Keratinocyte (primary cell): ENCODE measurements at regions not wholly inside any gene's neighbourhood (a gene's known extent, or its start where the extent isn't known, plus 50 kb on each side); places are given as distances from the start of the nearest gene placed in this dataset.
A peak's percentile ranks its signal among the peaks of the same experiment; 100 is the strongest.

Experiments
- DNase-seq: peaks from one replicate; pipeline ENCODE4 v3.0.0-alpha.2; 2011; ENCODE audit warnings: low read depth, missing footprints, low spot score
- FAIRE-seq: peaks from 2 replicates; lab custom pipeline; 2011; peaks lifted over from hg19 to GRCh38; lab: Jason Lieb, UNC
- H2AFZ ChIP-seq: 2 replicates; pipeline ENCODE4 v1.6.0; 2012; ENCODE audit warnings: low read length, control low read depth, inconsistent platforms; ENCODE audit not compliant: control insufficient read depth
- H3K27ac ChIP-seq: 2 replicates; pipeline ENCODE4 v1.5.1; 2011; ENCODE audit warnings: low read length; ENCODE audit not compliant: control insufficient read depth, insufficient read depth
- H3K27me3 ChIP-seq: 3 replicates; pipeline ENCODE4 v1.6.0; 2011; ENCODE audit warnings: low read length; ENCODE audit not compliant: control insufficient read depth, insufficient read depth; ENCODE audit errors: extremely low read depth
- H3K36me3 ChIP-seq, 2 experiments: 2 replicates in 1 of 2; 3 replicates in 1 of 2; pipeline ENCODE4 v1.5.1; 2011; ENCODE audit warnings: low read length in 2 of 2, mild to moderate bottlenecking in 1 of 2; ENCODE audit not compliant: control insufficient read depth in 2 of 2, insufficient read depth in 2 of 2; ENCODE audit errors: extremely low read depth in 1 of 2
- H3K4me1 ChIP-seq: 3 replicates; pipeline ENCODE4 v1.5.1; 2011; ENCODE audit warnings: low read length; ENCODE audit not compliant: control insufficient read depth, insufficient read depth; ENCODE audit errors: extremely low read depth
- H3K4me2 ChIP-seq: 3 replicates; pipeline ENCODE4 v1.6.0; 2011; ENCODE audit warnings: low read depth, low read length; ENCODE audit not compliant: control insufficient read depth, insufficient read depth; ENCODE audit errors: extremely low read depth
- H3K4me3 ChIP-seq, 3 experiments: fragments of 200-600 bp in 1 of 3; sonication (generic) in 1 of 3; 2 replicates in 2 of 3; 3 replicates in 1 of 3; pipeline ENCODE4 v1.5.1; 2011 to 2016; ENCODE audit warnings: low read length in 3 of 3, mild to moderate bottlenecking in 3 of 3, control low read depth in 2 of 3, inconsistent platforms in 1 of 3, low read depth in 1 of 3, mixed read lengths in 1 of 3, mixed run types in 1 of 3, moderate library complexity in 1 of 3; ENCODE audit not compliant: control insufficient read depth in 2 of 3, insufficient read depth in 2 of 3; ENCODE audit errors: extremely low read depth in 1 of 3
- H3K79me2 ChIP-seq: 2 replicates; pipeline ENCODE4 v1.6.0; 2012; ENCODE audit warnings: low read length; ENCODE audit not compliant: control insufficient read depth, insufficient read depth
- H3K9ac ChIP-seq: 3 replicates; pipeline ENCODE4 v1.6.0; 2011; ENCODE audit warnings: low read length; ENCODE audit not compliant: control insufficient read depth, insufficient read depth; ENCODE audit errors: extremely low read depth
- H3K9me1 ChIP-seq: 3 replicates; pipeline ENCODE4 v1.6.0; 2011; ENCODE audit warnings: low read length; ENCODE audit not compliant: control insufficient read depth, insufficient read depth; ENCODE audit errors: extremely low read depth
- H3K9me3 ChIP-seq: 2 replicates; pipeline ENCODE4 v1.5.1; 2012; ENCODE audit warnings: low read depth, low read length; ENCODE audit not compliant: control insufficient read depth
- H4K20me1 ChIP-seq: 3 replicates; pipeline ENCODE4 v1.6.0; 2011; ENCODE audit warnings: low read length; ENCODE audit not compliant: control insufficient read depth, insufficient read depth; ENCODE audit errors: extremely low read depth
- EZH2 ChIP-seq: IDR thresholded peaks from one replicate; pipeline ENCODE4 v1.6.1; 2012; ENCODE audit warnings: inconsistent platforms, mild to moderate bottlenecking, low read length, moderate library complexity
- dilution Hi-C: fragments of 300-500 bp; cut with MboI; formaldehyde crosslinking; loops from one replicate; pipeline ENCODE4 v1.7.0; 2020; ENCODE audit warnings: low sequenced_read_pairs; ENCODE audit not compliant: extremely low pct_ligation_motif_present
- TF ChIP-seq, protein P1 (sequence below), 3 experiments: IDR thresholded peaks in 1 of 3; conservative IDR thresholded peaks in 1 of 3; optimal IDR thresholded peaks in 1 of 3; 2 replicates in 2 of 3; 3 replicates in 1 of 3; pipeline versions ENCODE3 to v1.5.1; 2011; ENCODE audit warnings: low read length in 3 of 3, mild to moderate bottlenecking in 3 of 3, moderate library complexity in 2 of 3, control low read depth in 1 of 3, inconsistent platforms in 1 of 3; ENCODE audit not compliant: insufficient read depth in 2 of 3; ENCODE audit errors: extremely low read depth in 1 of 3

- TF ChIP-seq EZH2: no peak
- TF ChIP-seq, protein P1, sequence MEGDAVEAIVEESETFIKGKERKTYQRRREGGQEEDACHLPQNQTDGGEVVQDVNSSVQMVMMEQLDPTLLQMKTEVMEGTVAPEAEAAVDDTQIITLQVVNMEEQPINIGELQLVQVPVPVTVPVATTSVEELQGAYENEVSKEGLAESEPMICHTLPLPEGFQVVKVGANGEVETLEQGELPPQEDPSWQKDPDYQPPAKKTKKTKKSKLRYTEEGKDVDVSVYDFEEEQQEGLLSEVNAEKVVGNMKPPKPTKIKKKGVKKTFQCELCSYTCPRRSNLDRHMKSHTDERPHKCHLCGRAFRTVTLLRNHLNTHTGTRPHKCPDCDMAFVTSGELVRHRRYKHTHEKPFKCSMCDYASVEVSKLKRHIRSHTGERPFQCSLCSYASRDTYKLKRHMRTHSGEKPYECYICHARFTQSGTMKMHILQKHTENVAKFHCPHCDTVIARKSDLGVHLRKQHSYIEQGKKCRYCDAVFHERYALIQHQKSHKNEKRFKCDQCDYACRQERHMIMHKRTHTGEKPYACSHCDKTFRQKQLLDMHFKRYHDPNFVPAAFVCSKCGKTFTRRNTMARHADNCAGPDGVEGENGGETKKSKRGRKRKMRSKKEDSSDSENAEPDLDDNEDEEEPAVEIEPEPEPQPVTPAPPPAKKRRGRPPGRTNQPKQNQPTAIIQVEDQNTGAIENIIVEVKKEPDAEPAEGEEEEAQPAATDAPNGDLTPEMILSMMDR (optimal IDR thresholded peaks at IDR 0.05 in 1 of 3, IDR thresholded peaks at IDR 0.05 in 1 of 3, conservative IDR thresholded peaks at IDR 0.05 in 1 of 3; ENCODE audit: extremely low read depth in 1 of 3, insufficient read depth in 2 of 3, low read length in 3 of 3): no peak
- Histone ChIP-seq H2AFZ (peak overlapping the region; percentile 17), H3K79me2 (no peaks in the 10 kb centered on the region), H3K4me1 (peaks cover 23% of the 10 kb centered on the region), H3K4me3 (no peak overlapping the region), H3K27ac (peak overlapping the region; percentile 21), H3K9me3 (peaks cover 3% of the 10 kb centered on the region), H3K9me1 (no peaks in the 10 kb centered on the region), H4K20me1 (no peaks in the 10 kb centered on the region), H3K27me3 (no peaks in the 10 kb centered on the region), H3K9ac (no peak overlapping the region), H3K36me3 (no peaks in the 10 kb centered on the region), H3K4me2 (peak overlapping the region; percentile 54)
- no peak for DNase-seq
- FAIRE-seq: peak; percentile 9
- dilution Hi-C loops: no loop called here
These were observed 294.3 kb upstream of the IGFBP7 start for GRCh38 chr4:57404483-57404882.

DNA sequence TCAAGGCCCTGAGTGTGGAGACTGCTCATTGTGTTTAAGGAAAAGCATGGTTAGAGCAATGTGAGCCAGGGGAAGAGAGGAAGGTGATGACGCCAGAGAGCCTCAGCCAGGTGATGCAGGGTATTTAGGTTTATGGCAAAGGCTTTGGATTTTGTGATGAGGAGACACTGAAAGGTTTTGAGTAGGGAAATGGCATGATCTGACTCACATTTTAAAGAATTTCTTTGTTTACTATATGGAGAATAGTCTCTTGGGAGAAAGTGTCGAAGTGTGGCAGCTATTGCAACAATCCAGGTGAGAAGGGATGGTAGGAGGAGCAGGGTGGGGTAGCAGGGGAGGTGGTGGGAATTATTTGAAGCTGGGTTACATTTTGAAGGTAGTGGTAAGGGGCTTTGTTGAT, 293.4 kb upstream of the IGFBP7 start:
- Histone ChIP-seq H3K4me3 (no peak overlapping the region), H3K4me1 (peaks cover 23% of the 10 kb centered on the region), H2AFZ (peak overlapping the region; percentile 45), H3K9ac (no peak overlapping the region), H3K9me3 (peaks cover 3% of the 10 kb centered on the region), H3K27me3 (no peaks in the 10 kb centered on the region), H4K20me1 (no peaks in the 10 kb centered on the region), H3K9me1 (no peaks in the 10 kb centered on the region), H3K27ac (no peak overlapping the region), H3K36me3 (no peaks in the 10 kb centered on the region), H3K79me2 (no peaks in the 10 kb centered on the region), H3K4me2 (no peak overlapping the region)
- TF ChIP-seq, protein P1 (optimal IDR thresholded peaks at IDR 0.05 in 1 of 3, IDR thresholded peaks at IDR 0.05 in 1 of 3, conservative IDR thresholded peaks at IDR 0.05 in 1 of 3; ENCODE audit: extremely low read depth in 1 of 3, insufficient read depth in 2 of 3, low read length in 3 of 3): no peak
- no peak for TF ChIP-seq EZH2
- DNase-seq (no peak), FAIRE-seq (no peak)
- dilution Hi-C loops: no loop called here
